ENCODE measurements at regions not wholly inside any gene's neighbourhood (a gene's known extent, or its start where the extent isn't known, plus 50 kb on each side); places are given as distances from the start of the nearest gene placed in this dataset.

DNA sequence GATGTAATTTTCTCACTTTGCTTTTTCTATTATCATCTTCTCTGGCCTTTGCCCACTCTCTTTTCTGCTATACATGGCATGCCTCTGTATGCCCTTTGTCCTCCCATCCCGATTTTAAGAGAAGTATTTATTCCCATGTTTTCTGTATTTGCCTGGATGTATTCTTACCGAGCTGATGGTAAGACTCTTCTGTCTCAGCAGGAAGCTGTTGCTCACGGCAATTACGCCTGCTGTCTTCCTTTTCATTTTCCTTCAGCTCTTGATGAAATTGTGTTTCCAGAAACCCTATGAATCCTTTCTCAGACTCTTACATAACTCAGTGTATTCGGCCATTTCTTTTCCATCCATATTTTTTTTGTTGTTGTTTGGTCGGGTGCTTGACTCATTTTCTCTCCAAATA, 121.6 kb downstream of the SP3 start (continued):
- TF ChIP-seq ZNF597 (CRISPR knock-in tag; IDR thresholded peaks at IDR 0.05) (no peak), CCAR2 (optimal IDR thresholded peaks at IDR 0.05; ENCODE audit: low read depth, low read length) (no peak), HMGXB4 (CRISPR knock-in tag; IDR thresholded peaks at IDR 0.05; ENCODE audit: borderline replicate concordance in 1 of 2, low read depth in 1 of 2) (no peak), RBAK (CRISPR knock-in tag; IDR thresholded peaks at IDR 0.05) (no peak), ZNF547 (CRISPR knock-in tag; IDR thresholded peaks at IDR 0.05) (no peak), ZNF329 (CRISPR knock-in tag; IDR thresholded peaks at IDR 0.05; ENCODE audit: low read depth) (no peak), PPARG (CRISPR knock-in tag; conservative IDR thresholded peaks at IDR 0.05) (no peak)

- intact Hi-C loops (cut with micrococcal nuclease; ENCODE audit: unreplicated experiment), result no loop called here
- ChIA-PET POLR2A (no interaction called here), CTCF (ENCODE audit: low intra/inter-chr PET ratio, low total read pairs) (no interaction called here)
- Histone ChIP-seq H3K9me3 (ENCODE audit: low read length) (no peaks in the 10 kb centered on the region), H2AFZ (ENCODE audit: low read length) (no peak overlapping the region), H3K27me3 (ENCODE audit: control insufficient read depth in 1 of 2, insufficient read depth in 2 of 2, low read length in 2 of 2) (peaks cover 0 to 32% of the 10 kb centered on the region in 2 experiments; a peak in 3 of 5 replicates), H3K4me1 (ENCODE audit: insufficient read depth, low read length) (no peaks in the 10 kb centered on the region), H3K79me2 (ENCODE audit: insufficient read depth, low read length) (no peaks in the 10 kb centered on the region), H3K4me3 (replicated peaks in 1 of 3; ENCODE audit: insufficient read depth in 1 of 3, low read depth in 2 of 3, low read length in 3 of 3) (no peak overlapping the region), H3K27ac (ENCODE audit: extremely low read length, insufficient read depth, low read length) (no peak overlapping the region), H3K36me3 (replicated peaks in 1 of 2; ENCODE audit: control insufficient read depth in 1 of 2, insufficient read depth in 2 of 2, low read length in 2 of 2) (no peaks in the 10 kb centered on the region), H3K4me2 (ENCODE audit: low read depth, low read length) (no peak overlapping the region), H3K9ac (ENCODE audit: insufficient read depth, low read depth, low read length) (no peak overlapping the region), H4K20me1 (ENCODE audit: insufficient read depth, low read length) (no peaks in the 10 kb centered on the region)
- BruUV-seq (replicated peaks), result no TSS peak
- 23% methylated on average over 9 of the region's 9 CpGs for WGBS (ENCODE audit: low lambda C conversion rate)
- ATAC-seq (no peak), FAIRE-seq (no peak), DNase-seq (ENCODE audit: low spot score) (no peak)
- in situ Hi-C loops (cut with HindIII; ENCODE audit: extremely low pct_ligation_motif_present, low pct_unique_long_range_greater_than_20kb), result no loop called here
- TF ChIP-seq TBP (CRISPR knock-in tag; IDR thresholded peaks at IDR 0.05) (no peak), SRY (CRISPR knock-in tag; IDR thresholded peaks at IDR 0.05) (no peak), BORCS8-MEF2B (CRISPR knock-in tag; IDR thresholded peaks at IDR 0.05) (no peak), DMAP1 (CRISPR knock-in tag; IDR thresholded peaks at IDR 0.05) (no peak), MIXL1 (CRISPR knock-in tag; IDR thresholded peaks at IDR 0.05) (no peak)
Observed at GRCh38 chr2:173851141-173851641, 114.0 kb downstream of the SP3 start.

Data from HepG2 (cell line).